ENCODE measurements at regions not wholly inside any gene's neighbourhood (a gene's known extent, or its start where the extent isn't known, plus 50 kb on each side); places are given as distances from the start of the nearest gene placed in this dataset.
"Not testable (repeated sequence)": the region's sequence is repeated elsewhere in the genome, so short reads cannot be mapped to it uniquely, and the experiment has no call there.

DNA sequence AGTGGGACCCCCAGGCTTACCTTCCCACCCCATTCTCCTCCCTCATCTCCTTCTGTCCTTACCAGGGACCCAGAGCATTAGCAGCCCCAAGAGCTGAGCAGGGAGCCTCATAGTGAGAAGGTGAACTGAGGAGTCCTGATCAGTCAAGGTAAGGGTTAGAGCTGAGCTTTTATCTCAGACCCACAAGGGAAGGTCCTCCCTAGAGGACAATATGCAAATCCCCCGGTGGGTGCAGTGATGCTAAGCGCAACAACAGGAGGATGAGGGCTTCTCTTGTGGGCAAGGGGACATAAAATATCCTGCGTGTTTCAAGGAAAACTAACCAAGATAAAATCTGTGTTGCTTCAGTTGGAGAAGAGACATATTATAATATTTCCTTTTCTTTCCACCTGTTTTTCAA, 505.2 kb downstream of the RPIA start:
- TF ChIP-seq POLR2A (IDR thresholded peaks at IDR 0.05): not testable (repeated sequence)
- TF ChIP-seq, protein P1, sequence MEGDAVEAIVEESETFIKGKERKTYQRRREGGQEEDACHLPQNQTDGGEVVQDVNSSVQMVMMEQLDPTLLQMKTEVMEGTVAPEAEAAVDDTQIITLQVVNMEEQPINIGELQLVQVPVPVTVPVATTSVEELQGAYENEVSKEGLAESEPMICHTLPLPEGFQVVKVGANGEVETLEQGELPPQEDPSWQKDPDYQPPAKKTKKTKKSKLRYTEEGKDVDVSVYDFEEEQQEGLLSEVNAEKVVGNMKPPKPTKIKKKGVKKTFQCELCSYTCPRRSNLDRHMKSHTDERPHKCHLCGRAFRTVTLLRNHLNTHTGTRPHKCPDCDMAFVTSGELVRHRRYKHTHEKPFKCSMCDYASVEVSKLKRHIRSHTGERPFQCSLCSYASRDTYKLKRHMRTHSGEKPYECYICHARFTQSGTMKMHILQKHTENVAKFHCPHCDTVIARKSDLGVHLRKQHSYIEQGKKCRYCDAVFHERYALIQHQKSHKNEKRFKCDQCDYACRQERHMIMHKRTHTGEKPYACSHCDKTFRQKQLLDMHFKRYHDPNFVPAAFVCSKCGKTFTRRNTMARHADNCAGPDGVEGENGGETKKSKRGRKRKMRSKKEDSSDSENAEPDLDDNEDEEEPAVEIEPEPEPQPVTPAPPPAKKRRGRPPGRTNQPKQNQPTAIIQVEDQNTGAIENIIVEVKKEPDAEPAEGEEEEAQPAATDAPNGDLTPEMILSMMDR (IDR thresholded peaks at IDR 0.05): not testable (repeated sequence)
